SU-DHL-6 (cell line): ENCODE measurements at regions not wholly inside any gene's neighbourhood (a gene's known extent, or its start where the extent isn't known, plus 50 kb on each side); places are given as distances from the start of the nearest gene placed in this dataset.

Experiments
- EZH2phosphoT487 ChIP-seq: fragments of 200-600 bp; sonication (generic), shearing (Covaris generic); conservative IDR thresholded peaks from 2 replicates; pipeline ENCODE4 v1.6.1; 2018; ENCODE audit warnings: mild to moderate bottlenecking, antibody characterized with exemption, low read length, moderate library complexity, mixed read lengths
- TF ChIP-seq, protein P1 (sequence below): fragments of 200-600 bp; sonication (generic); IDR thresholded peaks from one replicate; pipeline ENCODE4 v1.5.1; 2017; ENCODE audit warnings: antibody characterized with exemption, mild to moderate bottlenecking, low read length, moderate library complexity; ENCODE audit not compliant: insufficient read depth, poor library complexity, severe bottlenecking

DNA sequence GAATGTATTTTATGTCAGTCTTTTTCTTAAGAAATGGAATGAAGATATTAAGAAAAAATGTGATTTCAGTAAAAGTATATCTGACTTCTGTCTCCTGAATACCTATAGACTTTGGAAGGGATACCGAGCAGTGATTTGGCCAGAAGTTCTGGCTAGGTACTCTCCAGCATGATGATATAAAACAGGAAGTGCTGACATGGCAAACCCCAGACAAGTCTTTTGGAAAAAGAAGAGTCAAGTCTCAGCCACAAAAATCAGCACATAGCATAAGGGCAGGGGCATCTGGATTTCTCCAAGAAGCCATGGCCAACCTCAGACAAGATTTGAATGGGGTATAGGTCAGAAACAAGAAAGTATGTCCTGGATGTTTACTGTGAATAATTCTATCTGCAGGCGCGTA lies 643.3 kb upstream of the ARRDC4 start:
- TF ChIP-seq, protein P1, sequence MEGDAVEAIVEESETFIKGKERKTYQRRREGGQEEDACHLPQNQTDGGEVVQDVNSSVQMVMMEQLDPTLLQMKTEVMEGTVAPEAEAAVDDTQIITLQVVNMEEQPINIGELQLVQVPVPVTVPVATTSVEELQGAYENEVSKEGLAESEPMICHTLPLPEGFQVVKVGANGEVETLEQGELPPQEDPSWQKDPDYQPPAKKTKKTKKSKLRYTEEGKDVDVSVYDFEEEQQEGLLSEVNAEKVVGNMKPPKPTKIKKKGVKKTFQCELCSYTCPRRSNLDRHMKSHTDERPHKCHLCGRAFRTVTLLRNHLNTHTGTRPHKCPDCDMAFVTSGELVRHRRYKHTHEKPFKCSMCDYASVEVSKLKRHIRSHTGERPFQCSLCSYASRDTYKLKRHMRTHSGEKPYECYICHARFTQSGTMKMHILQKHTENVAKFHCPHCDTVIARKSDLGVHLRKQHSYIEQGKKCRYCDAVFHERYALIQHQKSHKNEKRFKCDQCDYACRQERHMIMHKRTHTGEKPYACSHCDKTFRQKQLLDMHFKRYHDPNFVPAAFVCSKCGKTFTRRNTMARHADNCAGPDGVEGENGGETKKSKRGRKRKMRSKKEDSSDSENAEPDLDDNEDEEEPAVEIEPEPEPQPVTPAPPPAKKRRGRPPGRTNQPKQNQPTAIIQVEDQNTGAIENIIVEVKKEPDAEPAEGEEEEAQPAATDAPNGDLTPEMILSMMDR = no peak
- TF ChIP-seq EZH2phosphoT487 = no peak
